Endometrium (tissue), 2 donors: ENCODE measurements at regions not wholly inside any gene's neighbourhood (a gene's known extent, or its start where the extent isn't known, plus 50 kb on each side); places are given as distances from the start of the nearest gene placed in this dataset.

Experiments
- FAIRE-seq: peaks from 2 replicates; lab custom pipeline; 2012; peaks lifted over from hg19 to GRCh38; lab: Jason Lieb, UNC
- donor health status: control.
- donor health status: control.

- FAIRE-seq = no peak
Observed at GRCh38 chr12:25714198-25714984, 161.3 kb upstream of the LMNTD1 start.

DNA sequence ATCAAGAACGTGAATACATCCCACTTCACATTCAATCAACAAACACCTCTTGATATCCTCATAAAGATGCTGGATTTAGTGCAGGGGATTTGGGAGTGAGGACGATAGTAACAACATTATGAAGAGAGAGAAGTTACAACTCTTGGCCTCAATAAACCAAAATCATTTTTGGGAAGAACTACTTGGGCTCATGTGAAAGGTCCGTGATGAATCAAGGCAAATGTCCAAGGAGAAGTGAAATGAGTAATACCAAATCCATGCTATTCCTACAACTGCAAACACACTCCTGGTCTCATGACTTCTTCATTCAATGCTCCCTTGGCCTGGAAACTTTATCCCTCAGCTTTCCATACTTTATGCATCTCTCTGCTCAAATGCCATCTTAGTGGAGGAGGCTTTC is 162.0 kb upstream of the LMNTD1 start:
- FAIRE-seq = no peak

DNA sequence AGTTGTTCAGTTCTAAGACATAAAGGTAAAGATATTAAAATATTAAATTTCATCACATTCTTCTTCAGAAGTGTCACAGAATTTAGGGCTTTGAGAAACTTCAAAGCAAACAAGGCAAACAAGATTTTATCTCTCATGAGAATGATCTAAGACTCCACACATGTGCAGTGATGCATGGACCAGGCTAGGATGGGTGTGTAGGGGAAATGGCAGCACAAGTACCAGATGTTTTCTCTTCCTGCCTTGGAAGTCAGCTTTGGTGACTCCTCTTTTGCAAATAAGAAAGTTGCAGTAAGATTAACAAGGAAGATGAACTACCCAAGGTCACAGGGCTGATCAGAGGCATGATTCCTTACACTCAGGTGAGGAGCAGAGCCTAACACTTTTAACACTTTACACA is 163.8 kb upstream of the LMNTD1 start:
- no peak for FAIRE-seq

GRCh38 chr12:25717552-25717951 is 164.5 kb upstream of the LMNTD1 start:
- FAIRE-seq = no peak

DNA sequence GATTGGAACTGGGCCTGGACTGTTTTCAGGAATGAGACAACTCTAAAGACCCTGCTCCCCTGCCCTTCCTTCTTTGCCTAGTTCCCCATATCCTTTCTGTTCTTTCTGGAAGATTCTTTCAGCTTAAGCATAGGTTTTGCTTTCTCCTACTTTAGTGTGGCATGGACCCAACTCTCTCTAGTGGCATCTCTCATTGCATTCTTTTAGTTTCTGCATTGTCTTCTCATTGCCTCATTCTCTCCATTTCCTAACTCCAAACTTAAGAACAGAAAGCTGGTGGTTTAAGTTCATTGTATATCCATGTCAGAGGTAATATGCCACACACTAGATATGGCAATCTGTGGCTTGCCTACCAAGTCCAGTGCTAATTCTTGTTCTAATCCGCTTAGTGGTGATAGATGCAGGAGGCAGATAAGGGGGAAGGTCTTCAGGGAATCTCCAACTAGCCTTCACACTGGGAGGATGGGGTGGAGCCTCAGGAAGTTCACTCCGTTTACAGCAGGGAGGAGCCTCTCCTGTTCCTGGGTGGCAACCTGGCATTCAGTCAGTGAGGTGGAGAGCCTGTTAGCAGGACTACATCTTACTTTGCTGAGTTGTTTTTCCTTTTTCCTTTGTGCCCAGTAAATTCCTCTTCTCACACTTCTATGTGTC is 165.1 kb upstream of the LMNTD1 start:
- FAIRE-seq = no peak

- FAIRE-seq = no peak
Observed at GRCh38 chr12:25719505-25719904, 166.4 kb upstream of the LMNTD1 start.

GRCh38 chr12:25723336-25723735 is 170.3 kb upstream of the LMNTD1 start:
- FAIRE-seq = peak; percentile 29

DNA sequence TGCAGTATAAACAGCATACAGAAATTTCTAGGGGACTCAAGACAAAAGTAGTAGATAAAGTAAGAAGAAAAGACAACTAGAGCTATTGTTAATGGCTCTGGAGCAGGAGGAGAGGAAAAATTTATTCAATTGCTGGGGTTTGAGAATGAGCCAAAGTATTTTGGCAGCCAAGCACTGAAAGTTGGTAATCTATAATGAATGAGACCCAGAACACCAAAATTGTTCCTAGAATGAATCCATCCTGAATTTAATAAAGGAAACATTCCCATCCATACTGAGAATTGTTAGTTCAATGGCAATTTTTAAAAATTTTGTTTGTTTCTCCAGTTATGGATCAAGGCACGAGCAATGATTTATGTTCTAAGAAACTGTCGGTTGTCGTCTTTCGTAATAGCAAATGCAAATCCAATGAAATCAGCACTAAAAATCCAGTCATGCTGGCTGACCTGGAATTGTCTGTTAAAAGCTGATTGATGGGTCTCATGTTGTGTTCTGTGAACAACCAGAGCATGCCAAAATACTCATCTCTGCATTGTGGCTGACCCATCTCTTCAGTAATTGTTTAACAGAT is 170.9 kb upstream of the LMNTD1 start:
- no peak for FAIRE-seq

DNA sequence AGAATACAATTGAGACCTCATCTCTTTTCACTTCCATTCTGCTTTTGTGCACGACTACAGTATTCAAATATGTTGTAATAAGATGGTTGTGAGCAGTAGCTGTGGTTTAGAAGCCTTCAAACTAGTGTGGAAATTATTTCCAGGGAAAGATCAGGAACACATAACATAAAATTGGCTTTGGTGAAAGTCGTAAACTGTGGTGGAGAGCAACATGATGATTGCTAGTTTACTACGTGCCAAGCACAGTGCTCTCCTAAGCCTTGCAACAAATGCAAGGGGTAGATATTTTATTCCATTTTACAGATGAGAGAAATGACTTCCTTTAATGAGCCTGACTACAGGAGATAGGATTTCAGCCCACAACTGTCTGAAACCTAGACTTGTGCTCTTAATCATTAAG is 172.4 kb upstream of the LMNTD1 start:
- FAIRE-seq = no peak

DNA sequence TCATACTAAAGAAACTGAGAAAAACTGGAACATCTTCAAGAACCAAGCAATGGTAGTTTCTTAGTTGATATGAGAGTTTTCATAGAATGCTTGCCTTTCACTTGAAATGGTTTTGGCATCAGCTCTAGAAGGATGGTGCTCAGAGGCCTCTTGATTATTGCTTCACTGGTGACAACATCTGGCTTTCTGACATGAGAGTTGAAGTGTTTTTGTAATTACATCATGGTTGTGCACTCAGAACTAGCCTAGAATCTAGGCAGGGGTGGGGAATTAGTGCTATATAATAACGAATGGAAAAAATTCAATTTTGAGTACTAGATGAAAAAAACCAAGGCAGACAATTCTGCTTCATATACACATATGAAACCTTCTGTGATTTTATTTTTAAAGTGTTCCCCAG is 172.8 kb upstream of the LMNTD1 start:
- no peak for FAIRE-seq

GRCh38 chr12:25728056-25728595 is 175.0 kb upstream of the LMNTD1 start:
- FAIRE-seq = peak; percentile 41

DNA sequence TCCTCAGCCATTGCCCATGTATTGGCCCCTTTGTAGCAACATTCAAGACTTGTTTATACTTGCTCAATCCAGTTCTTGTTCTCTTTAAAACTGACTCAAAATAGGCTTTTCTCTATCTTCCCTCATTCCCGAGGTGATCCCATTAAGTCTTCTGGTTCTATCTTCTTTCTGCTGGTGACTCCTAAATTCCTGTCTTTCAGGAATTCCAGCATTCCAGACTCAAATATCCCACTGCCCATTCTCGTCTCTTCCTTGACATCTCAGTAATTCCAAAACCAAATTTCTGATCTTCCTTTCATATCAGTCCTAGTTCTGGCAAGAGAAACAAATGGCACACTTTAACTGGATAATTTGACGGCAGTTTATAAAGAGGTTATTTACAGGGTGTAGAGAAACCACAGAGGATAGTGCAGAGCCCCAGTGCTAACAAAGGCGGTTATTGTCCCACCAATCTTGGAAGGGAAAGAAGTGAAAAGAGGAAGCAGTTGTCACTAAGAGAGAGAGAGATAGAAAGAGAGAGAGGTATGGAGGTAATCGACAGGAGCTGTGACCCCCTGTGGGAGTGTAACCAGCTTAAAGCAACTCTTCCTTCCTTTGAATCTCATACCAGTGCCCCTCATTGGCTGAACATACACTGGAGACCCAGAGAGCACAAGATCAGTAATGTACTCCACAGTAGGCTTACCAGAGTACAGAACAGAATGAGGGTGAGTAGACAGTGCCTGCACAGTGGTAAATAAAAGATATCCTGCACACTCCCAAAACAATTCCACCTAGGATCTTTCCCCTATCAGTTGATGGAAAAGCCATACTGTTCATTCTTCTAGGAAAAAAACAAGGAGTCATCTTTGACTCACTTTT is 177.6 kb upstream of the LMNTD1 start:
- no peak for FAIRE-seq

- FAIRE-seq = no peak
Observed at GRCh38 chr12:25733541-25733940, 180.5 kb upstream of the LMNTD1 start.

DNA sequence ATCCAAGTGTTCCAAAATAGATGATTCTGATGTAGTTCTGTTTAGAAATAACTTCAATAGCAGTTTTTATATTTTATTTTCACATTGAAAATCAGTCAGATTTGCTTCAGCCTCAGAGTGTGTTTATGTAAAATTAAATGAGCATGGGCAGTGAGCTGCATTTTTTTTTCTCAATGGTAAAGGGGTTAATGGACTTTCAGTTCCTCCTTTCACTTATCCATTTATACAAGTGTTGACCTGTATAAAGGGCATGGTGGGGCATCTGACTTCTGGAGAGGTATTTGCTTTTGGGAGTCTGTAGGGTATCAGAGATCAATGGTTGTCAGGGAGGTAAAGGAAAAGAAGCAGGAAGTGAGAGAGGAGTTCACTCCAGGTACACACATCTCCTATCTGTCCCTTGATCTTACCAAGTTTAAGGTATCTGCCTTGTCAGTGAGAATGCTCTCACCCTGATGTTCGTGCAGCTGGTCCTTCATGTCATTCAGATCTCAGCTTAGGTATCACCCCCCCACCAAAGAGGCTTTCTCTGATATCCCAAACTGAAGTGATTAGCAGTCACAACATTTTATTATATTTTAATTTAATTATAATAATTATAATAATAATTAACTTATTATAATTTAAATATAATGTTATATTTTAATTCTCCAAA is 181.6 kb upstream of the LMNTD1 start:
- no peak for FAIRE-seq

DNA sequence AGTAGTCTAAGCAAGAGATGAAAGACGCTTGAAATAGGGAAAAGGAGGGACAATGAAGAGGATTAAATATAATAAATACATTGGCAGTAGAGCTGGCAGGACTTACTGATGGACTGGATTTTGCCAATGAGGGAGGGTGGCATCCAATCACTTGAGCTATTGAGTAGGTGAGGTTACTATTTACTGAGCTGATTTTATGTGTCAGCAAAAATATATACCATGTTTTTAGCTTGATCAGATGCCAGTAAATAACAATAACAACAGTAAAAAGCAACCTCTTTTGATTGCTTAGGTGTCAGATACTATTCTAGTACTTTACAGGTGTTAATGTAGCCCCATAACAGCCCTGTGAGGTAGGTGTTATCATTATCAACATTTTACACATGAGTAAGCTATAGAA is 187.5 kb upstream of the LMNTD1 start:
- FAIRE-seq = no peak

GRCh38 chr12:25741917-25742316 is 188.8 kb upstream of the LMNTD1 start:
- no peak for FAIRE-seq

DNA sequence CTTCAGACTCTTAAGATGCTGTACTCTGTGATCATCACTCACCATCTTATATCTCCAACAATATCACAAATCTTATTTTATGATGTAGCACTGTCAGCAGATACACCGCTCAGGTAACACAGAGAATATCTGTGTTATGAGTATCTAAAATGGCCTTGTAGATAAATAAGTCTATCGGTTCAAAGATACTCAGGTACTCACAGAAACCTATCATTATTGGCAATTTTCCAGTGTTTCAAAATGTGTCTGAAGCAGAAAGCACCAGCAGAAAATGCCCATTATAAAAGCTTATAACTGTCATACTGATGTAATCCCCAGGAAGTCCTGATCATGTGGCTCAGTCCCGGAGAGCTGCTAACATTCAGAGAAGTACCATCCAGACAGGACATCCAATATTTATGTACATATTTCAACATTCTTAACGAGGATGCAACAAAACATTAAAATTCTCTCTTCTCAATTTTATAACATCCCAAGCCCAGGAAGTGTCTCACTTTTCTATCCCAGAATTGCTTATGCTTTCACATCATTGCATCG is 190.7 kb upstream of the LMNTD1 start:
- FAIRE-seq = no peak

DNA sequence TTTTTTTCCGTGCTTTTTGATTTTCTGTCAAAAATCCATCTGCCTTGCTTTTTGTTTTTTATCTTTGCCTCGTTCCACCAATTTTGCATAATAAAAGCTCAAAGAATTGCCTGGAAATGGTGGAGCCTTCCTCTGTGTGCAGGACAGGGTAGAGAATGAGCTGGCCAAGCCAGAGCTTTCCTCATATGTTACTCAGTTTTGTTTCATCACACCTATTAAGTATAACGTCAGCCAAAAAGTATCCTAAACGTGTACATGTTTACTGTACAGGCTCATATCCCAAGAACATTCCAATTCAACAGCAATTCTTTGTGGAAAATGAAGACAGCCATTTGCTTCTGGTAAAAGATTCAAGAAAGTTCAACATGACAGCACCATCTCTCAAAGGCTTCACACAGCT is 191.2 kb upstream of the LMNTD1 start:
- FAIRE-seq = no peak

DNA sequence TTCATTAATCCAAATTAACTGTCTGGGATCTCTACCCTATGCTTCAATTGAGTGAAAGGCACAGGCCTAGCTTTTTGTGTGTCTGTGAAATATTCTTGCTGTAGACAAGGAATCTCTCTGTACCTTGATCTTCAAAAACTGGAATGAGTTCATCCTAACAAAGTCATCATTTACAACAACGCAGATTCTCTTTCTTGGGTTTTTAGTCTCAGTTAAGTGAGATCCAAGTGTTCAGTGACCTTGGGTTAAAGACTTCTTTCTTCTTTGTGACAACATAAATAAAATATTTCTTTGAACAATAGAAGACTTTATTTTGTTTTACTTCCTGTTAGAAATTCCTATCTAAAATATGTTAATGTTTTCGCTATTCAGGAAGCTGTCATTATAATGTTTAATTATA is 192.2 kb upstream of the LMNTD1 start:
- FAIRE-seq = peak; percentile 99

DNA sequence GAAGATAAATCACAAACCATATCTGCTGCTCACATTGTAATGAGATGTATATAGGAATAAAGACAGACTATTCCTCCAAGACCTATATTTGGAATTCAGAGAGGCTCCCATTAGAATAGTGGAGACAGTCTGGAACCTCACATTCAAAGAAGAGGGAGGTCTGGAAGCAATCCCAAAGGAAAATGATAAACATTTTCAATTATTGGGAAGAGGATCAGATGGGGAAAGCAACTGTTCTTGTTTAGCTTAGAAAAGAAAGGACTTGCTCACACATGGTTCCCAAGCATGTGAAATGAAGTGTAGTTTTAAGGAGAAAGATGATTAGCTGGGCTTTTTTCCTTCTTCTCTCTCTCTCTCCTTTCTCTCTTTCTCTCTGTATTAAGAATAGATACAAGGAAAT is 193.0 kb upstream of the LMNTD1 start:
- no peak for FAIRE-seq

- FAIRE-seq = no peak
Observed at GRCh38 chr12:25752710-25753309, 199.7 kb upstream of the LMNTD1 start.
